Central memory CD4-positive, alpha-beta T cell (primary cell): ENCODE measurements at regions not wholly inside any gene's neighbourhood (a gene's known extent, or its start where the extent isn't known, plus 50 kb on each side); places are given as distances from the start of the nearest gene placed in this dataset.
A peak's percentile ranks its signal among the peaks of the same experiment; 100 is the strongest.

ENCODE experiments used
- DNase-seq: peaks from one replicate; pipeline ENCODE4 v3.0.0; 2022

GRCh38 chr1:93013145-93014065 lies 52.1 kb upstream of the DIPK1A start:
- DNase-seq, result no peak

- no peak for DNase-seq
These were observed 52.9 kb upstream of the DIPK1A start for GRCh38 chr1:93014168-93014567.

- DNase-seq, result no peak
These were observed 54.3 kb upstream of the DIPK1A start for GRCh38 chr1:93015590-93015989.

GRCh38 chr1:93016171-93016570 lies 54.9 kb upstream of the DIPK1A start:
- no peak for DNase-seq

GRCh38 chr1:93021539-93022134 lies 57.4 kb upstream of the MTF2 start:
- DNase-seq, result peak; percentile 51

GRCh38 chr1:93022580-93022979 lies 56.5 kb upstream of the MTF2 start:
- DNase-seq, result no peak

GRCh38 chr1:93023281-93023680 lies 55.8 kb upstream of the MTF2 start:
- no peak for DNase-seq

- DNase-seq, result no peak
These were observed 53.5 kb upstream of the MTF2 start for GRCh38 chr1:93025572-93025971.

- DNase-seq, result no peak
These were observed 50.5 kb upstream of the MTF2 start for GRCh38 chr1:93028542-93028941.
